ENCODE measurements at regions not wholly inside any gene's neighbourhood (a gene's known extent, or its start where the extent isn't known, plus 50 kb on each side); places are given as distances from the start of the nearest gene placed in this dataset.

GRCh38 chr3:5563537-5564277 is 376.2 kb downstream of the EDEM1 start (continued):
- TF ChIP-seq ZBTB8A (IDR thresholded peaks at IDR 0.05; ENCODE audit: partially characterized antibody) (no peak), POLR2G (IDR thresholded peaks at IDR 0.05; ENCODE audit: low read depth, low read length) (0 out of 2 replicates have a peak, but pooled peaks have one; percentile 34), TCF7L2 (IDR thresholded peaks at IDR 0.05; ENCODE audit: low read depth, low read length) (0 out of 2 replicates have a peak, but pooled peaks have one; percentile 8), TCF3 (CRISPR knock-in tag; IDR thresholded peaks at IDR 0.05) (peak; percentile 58; the same call in 1 of the 2 replicates), MYNN (IDR thresholded peaks at IDR 0.05) (no peak), MYNN (CRISPR knock-in tag; IDR thresholded peaks at IDR 0.05) (no peak), ARID3A (IDR thresholded peaks at IDR 0.05; ENCODE audit: borderline replicate concordance, low read depth, low read length) (0 out of 2 replicates have a peak, but pooled peaks have one; percentile 32), ZNF57 (CRISPR knock-in tag; IDR thresholded peaks at IDR 0.05) (no peak), ZNF707 (CRISPR knock-in tag; conservative IDR thresholded peaks at IDR 0.05) (no peak), HEY1 (CRISPR knock-in tag; IDR thresholded peaks at IDR 0.05; ENCODE audit: borderline replicate concordance) (no peak), ESRRB (CRISPR knock-in tag; IDR thresholded peaks at IDR 0.05; ENCODE audit: borderline replicate concordance) (no peak), THRAP3 (IDR thresholded peaks at IDR 0.05; ENCODE audit: borderline replicate concordance) (no peak), GABPB2 (CRISPR knock-in tag; conservative IDR thresholded peaks at IDR 0.05) (no peak), SMARCE1 (IDR thresholded peaks at IDR 0.05) (peak; percentile 77; the same call in 1 of the 2 replicates), NCOA4 (IDR thresholded peaks at IDR 0.05; ENCODE audit: partially characterized antibody) (no peak), USF1 (CRISPR knock-in tag; IDR thresholded peaks at IDR 0.05) (no peak), MECOM (CRISPR knock-in tag; IDR thresholded peaks at IDR 0.05) (peak; percentile 88), CUX1 (CRISPR knock-in tag; IDR thresholded peaks at IDR 0.05) (no peak), PCBP2 (IDR thresholded peaks at IDR 0.05; ENCODE audit: low read depth, low read length, poor library complexity, severe bottlenecking) (no peak), HSF4 (CRISPR knock-in tag; IDR thresholded peaks at IDR 0.05; ENCODE audit: borderline replicate concordance) (peak; percentile 76; the same call in 1 of the 2 replicates), ZFP36 (IDR thresholded peaks at IDR 0.05; ENCODE audit: low read depth, low read length, partially characterized antibody) (no peak)
